H1 (cell line): ENCODE measurements at regions not wholly inside any gene's neighbourhood (a gene's known extent, or its start where the extent isn't known, plus 50 kb on each side); places are given as distances from the start of the nearest gene placed in this dataset.

Experiments
- CTCF ChIA-PET: fragments of 300-600 bp; sonication (Branson Sonifier 250); formaldehyde crosslinking; loops from one replicate; lab custom pipeline; 2021; ENCODE audit not compliant: partially characterized antibody; lab: Charles Lee
- POLR2A ChIA-PET: fragments of 300-600 bp; sonication (Branson Sonifier 250); formaldehyde crosslinking; loops from one replicate; lab custom pipeline; 2021; ENCODE audit warnings: inconsistent platforms; ENCODE audit not compliant: partially characterized antibody; lab: Charles Lee
- DNase-seq, 2 experiments: peaks; one replicate each; pipeline versions ENCODE4 v3.0.0 to v3.0.0-alpha.2; 2010 to 2022; ENCODE audit warnings: low spot score in 2 of 2, low read depth in 1 of 2, mixed read lengths in 1 of 2
- FAIRE-seq: peaks from 2 replicates; lab custom pipeline; 2011; peaks lifted over from hg19 to GRCh38; lab: Jason Lieb, UNC
- H2AFZ ChIP-seq: 2 replicates; pipeline ENCODE4 v1.8.1; 2012; ENCODE audit warnings: low read length, inconsistent platforms
- H2AK5ac ChIP-seq: 2 replicates; pipeline ENCODE4 v1.6.1; 2013; ENCODE audit warnings: low read depth, low read length
- H2BK120ac ChIP-seq: replicated peaks from 2 replicates; pipeline ENCODE3; 2013; ENCODE audit warnings: low read depth, low read length, inconsistent platforms
- H2BK12ac ChIP-seq: 2 replicates; pipeline ENCODE4 v1.6.1; 2013; ENCODE audit warnings: low read depth, low read length
- H2BK15ac ChIP-seq: 2 replicates; pipeline ENCODE4 v1.6.1; 2013; ENCODE audit warnings: low read length
- H2BK20ac ChIP-seq: 2 replicates; pipeline ENCODE4 v1.6.1; 2013; ENCODE audit warnings: low read length
- H2BK5ac ChIP-seq: 2 replicates; pipeline ENCODE4 v1.6.1; 2013; ENCODE audit warnings: low read depth, low read length
- H3K14ac ChIP-seq: 2 replicates; pipeline ENCODE4 v1.6.1; 2013; ENCODE audit warnings: inconsistent platforms; ENCODE audit not compliant: insufficient read length
- H3K18ac ChIP-seq: 2 replicates; pipeline ENCODE4 v1.6.1; 2013; ENCODE audit warnings: low read length; ENCODE audit errors: extremely low read depth
- H3K23ac ChIP-seq: 2 replicates; pipeline ENCODE4 v1.6.1; 2013; ENCODE audit warnings: inconsistent platforms; ENCODE audit not compliant: insufficient read length
- H3K23me2 ChIP-seq: 2 replicates; pipeline ENCODE4 v1.6.1; 2013; ENCODE audit warnings: low read depth, low read length
- H3K27ac ChIP-seq: 2 replicates; pipeline ENCODE4 v1.6.1; 2011; ENCODE audit warnings: low read depth, low read length, inconsistent platforms
- H3K27me3 ChIP-seq, 4 experiments: replicated peaks in 1 of 4; 1 replicate in 1 of 4; 2 replicates in 3 of 4; pipeline versions ENCODE4 v1.6.1 to v1.8.1; 2011 to 2013; ENCODE audit warnings: low read length in 3 of 4, mild to moderate bottlenecking in 3 of 4, inconsistent platforms in 2 of 4, mixed read lengths in 2 of 4, moderate library complexity in 1 of 4; ENCODE audit not compliant: control insufficient read depth in 3 of 4, insufficient read depth in 3 of 4; ENCODE audit errors: extremely low read depth in 1 of 4
- H3K36me3 ChIP-seq, 4 experiments: 2 replicates each; pipeline versions ENCODE4 v1.6.1 to v1.8.1; 2011 to 2013; ENCODE audit warnings: mild to moderate bottlenecking in 4 of 4, low read length in 3 of 4, moderate library complexity in 2 of 4, control low read depth in 1 of 4, inconsistent platforms in 1 of 4; ENCODE audit not compliant: insufficient read depth in 4 of 4, control insufficient read depth in 2 of 4
- H3K4ac ChIP-seq: replicated peaks from 2 replicates; pipeline ENCODE3; 2013; ENCODE audit warnings: low read length, low read depth, mixed read lengths, inconsistent platforms; ENCODE audit not compliant: insufficient read length
- H3K4me1 ChIP-seq, 4 experiments: replicated peaks in 1 of 4; 1 replicate in 1 of 4; 2 replicates in 3 of 4; pipeline versions ENCODE4 v1.6.1 to v1.8.1; 2011 to 2013; ENCODE audit warnings: low read length in 3 of 4, inconsistent platforms in 2 of 4, mixed read lengths in 1 of 4; ENCODE audit not compliant: insufficient read depth in 4 of 4, control insufficient read depth in 3 of 4
- H3K4me2 ChIP-seq, 2 experiments: 2 replicates each; pipeline versions ENCODE4 v1.6.1 to v1.8.1; 2011 to 2013; ENCODE audit warnings: low read depth in 2 of 2, low read length in 2 of 2, control low read depth in 1 of 2, inconsistent platforms in 1 of 2, mild to moderate bottlenecking in 1 of 2; ENCODE audit not compliant: insufficient read depth in 1 of 2
- H3K4me3 ChIP-seq, 4 experiments: fragments of 200-600, 300-600 bp in 1 of 4; sonication (generic), shearing (Covaris generic), sonication (Bioruptor Twin) in 1 of 4; 2 replicates each; pipeline versions ENCODE4 v1.5.1 to v1.8.1; 2011 to 2016; ENCODE audit warnings: low read length in 4 of 4, low read depth in 3 of 4, control low read depth in 2 of 4, inconsistent platforms in 2 of 4, mild to moderate bottlenecking in 2 of 4, mixed read lengths in 1 of 4, moderate library complexity in 1 of 4; ENCODE audit not compliant: insufficient read depth in 2 of 4; ENCODE audit errors: extremely low read depth in 1 of 4
- H3K56ac ChIP-seq: replicated peaks from 2 replicates; pipeline ENCODE3; 2013; ENCODE audit warnings: low read depth, mild to moderate bottlenecking, mixed read lengths, low read length, inconsistent platforms; ENCODE audit not compliant: insufficient read length
- H3K79me1 ChIP-seq: 2 replicates; pipeline ENCODE4 v1.6.1; 2013; ENCODE audit warnings: low read depth, low read length, control low read depth
- H3K79me2 ChIP-seq, 2 experiments: 2 replicates each; pipeline versions ENCODE4 v1.6.1 to v1.8.1; 2012 to 2013; ENCODE audit warnings: low read length in 2 of 2, mild to moderate bottlenecking in 2 of 2, inconsistent platforms in 1 of 2; ENCODE audit not compliant: insufficient read depth in 2 of 2, control insufficient read depth in 1 of 2
- H3K9ac ChIP-seq, 4 experiments: replicated peaks in 1 of 4; 1 replicate in 1 of 4; 2 replicates in 3 of 4; pipeline versions ENCODE4 v1.6.1 to v1.8.1; 2011 to 2013; ENCODE audit warnings: low read depth in 3 of 4, low read length in 3 of 4, control low read depth in 2 of 4, mild to moderate bottlenecking in 2 of 4, moderate library complexity in 2 of 4, inconsistent platforms in 1 of 4; ENCODE audit errors: extremely low read depth in 1 of 4
- H3K9me3 ChIP-seq, 2 experiments: 2 replicates each; pipeline versions ENCODE4 v1.6.1 to v1.8.1; 2012 to 2013; ENCODE audit warnings: mild to moderate bottlenecking in 2 of 2, moderate library complexity in 2 of 2, control low read depth in 1 of 2, inconsistent platforms in 1 of 2, low read depth in 1 of 2, low read length in 1 of 2, mixed read lengths in 1 of 2; ENCODE audit not compliant: insufficient read depth in 2 of 2
- H4K20me1 ChIP-seq, 2 experiments: replicated peaks in 1 of 2; 2 replicates each; pipeline versions ENCODE3 to v1.8.1; 2011 to 2013; ENCODE audit warnings: inconsistent platforms in 2 of 2, low read length in 2 of 2, mild to moderate bottlenecking in 1 of 2; ENCODE audit not compliant: insufficient read depth in 2 of 2, control insufficient read depth in 1 of 2
- H4K5ac ChIP-seq: 2 replicates; pipeline ENCODE4 v1.6.1; 2013; ENCODE audit warnings: low read length, low read depth, mixed read lengths, inconsistent platforms; ENCODE audit not compliant: insufficient read length
- H4K8ac ChIP-seq: 2 replicates; pipeline ENCODE4 v1.8.0; 2013; ENCODE audit warnings: mild to moderate bottlenecking, moderate library complexity, low read length, inconsistent platforms; ENCODE audit not compliant: insufficient read depth; ENCODE audit errors: extremely low read depth
- H4K91ac ChIP-seq: replicated peaks from 2 replicates; pipeline ENCODE3; 2013; ENCODE audit warnings: low read length, mixed read lengths, inconsistent platforms; ENCODE audit not compliant: insufficient read length
- ATF3 ChIP-seq: IDR thresholded peaks from 2 replicates; pipeline ENCODE4 v1.6.1; 2011; ENCODE audit warnings: low read depth, mild to moderate bottlenecking, low read length; ENCODE audit not compliant: insufficient read depth
- BRCA1 ChIP-seq: IDR thresholded peaks from 2 replicates; pipeline ENCODE4 v1.6.1; 2012; ENCODE audit warnings: low read depth, low read length, improper control_type of control experiment
- CBX5 ChIP-seq: fragments of 300-800, 300-1000 bp; sonication (generic); IDR thresholded peaks from 2 replicates; pipeline ENCODE4 v1.7.1; 2016; ENCODE audit warnings: antibody characterized with exemption, low read length, low read depth
- KDM5A ChIP-seq: fragments of 200-600 bp; IDR thresholded peaks from 2 replicates; pipeline ENCODE4 v1.7.1; 2012; ENCODE audit warnings: mild to moderate bottlenecking, low read length, inconsistent platforms, mixed read lengths
- TAF7 ChIP-seq: optimal IDR thresholded peaks from 2 replicates; pipeline ENCODE3; 2011; ENCODE audit warnings: low read depth, mild to moderate bottlenecking, inconsistent platforms, low read length, moderate library complexity, borderline replicate concordance
- TCF12 ChIP-seq: IDR thresholded peaks from 2 replicates; pipeline ENCODE4 v1.6.1; 2011; ENCODE audit warnings: low read depth, mild to moderate bottlenecking, low read length
- ZNF274 ChIP-seq: IDR thresholded peaks from 2 replicates; pipeline ENCODE4 v1.7.0; 2012; ENCODE audit warnings: low read length, borderline replicate concordance; ENCODE audit errors: extremely low read depth
- WGBS, 2 experiments: shearing (Covaris generic) in 1 of 2; methylation state at CpG; one replicate each; pipeline versions ENCODE4 v1.1.6 to v1.1.7; 2013 to 2015; ENCODE audit warnings: low lambda C conversion rate in 2 of 2, mixed read lengths in 2 of 2, inconsistent platforms in 1 of 2, low coverage in 1 of 2, missing lambda C conversion rate in 1 of 2; ENCODE audit not compliant: insufficient replicate concordance in 2 of 2, insufficient coverage in 1 of 2, insufficient read length in 1 of 2; ENCODE audit errors: extremely low coverage in 1 of 2, missing lambda C conversion rate in 1 of 2; 5-methylcytosine and 5-hydroxymethylcytosine counted together

GRCh38 chr5:118778941-118779340, 209.4 kb downstream of the DTWD2 start:
- Histone ChIP-seq H2AFZ (no peak overlapping the region), H2BK20ac (no peak overlapping the region), H3K4me3 (no peak overlapping the region), H3K79me2 (no peaks in the 10 kb centered on the region), H3K4me1 (peaks cover 0 to 6% (median 2%) of the 10 kb centered on the region in 4 experiments; a peak in 1 of 7 replicates), H3K9ac (no peak overlapping the region), H3K18ac (no peak overlapping the region), H3K4me2 (no peak overlapping the region), H3K9me3 (no peaks in the 10 kb centered on the region), H3K36me3 (no peaks in the 10 kb centered on the region), H3K4ac (no peak overlapping the region), H2BK5ac (no peak overlapping the region), H4K8ac (no peak overlapping the region), H3K79me1 (no peaks in the 10 kb centered on the region), H3K56ac (no peak overlapping the region), H2BK12ac (no peak overlapping the region), H3K14ac (no peak overlapping the region), H2AK5ac (no peak overlapping the region), H3K27me3 (peaks cover 0 to 2% (median 0%) of the 10 kb centered on the region in 4 experiments; a peak in 1 of 7 replicates), H2BK15ac (no peak overlapping the region), H4K91ac (no peak overlapping the region), H3K23ac (no peak overlapping the region), H4K20me1 (no peaks in the 10 kb centered on the region), H3K23me2 (no peaks in the 10 kb centered on the region), H4K5ac (no peak overlapping the region), H2BK120ac (no peak overlapping the region), H3K27ac (no peak overlapping the region)
- FAIRE-seq: no peak
- CTCF ChIA-PET: no interaction called here
- DNase-seq: no peak
- POLR2A ChIA-PET: no interaction called here
- TF ChIP-seq ATF3: no peak
- no peak for TF ChIP-seq TCF12
- TF ChIP-seq TAF7: no peak
- no peak for TF ChIP-seq KDM5A
- no peak for TF ChIP-seq BRCA1
- TF ChIP-seq CBX5: no peak
- TF ChIP-seq ZNF274: no peak
- 85% methylated on average over 4 of the region's 4 CpGs; no CpG with 5 or more reads in 1 of the 2 experiments for WGBS, 2 experiments
